Stimulated activated CD4-positive, alpha-beta T cell treated with anti-CD3 and anti-CD28 coated beads, Interleukin-15, amount 100 ng/mL, for 48 hours (primary cell): ENCODE measurements at regions not wholly inside any gene's neighbourhood (a gene's known extent, or its start where the extent isn't known, plus 50 kb on each side); places are given as distances from the start of the nearest gene placed in this dataset.

Experiments
- DNase-seq, 2 donors: peaks; one replicate each; pipeline ENCODE4 v3.0.0-alpha.2; 2020; ENCODE audit warnings: low read depth in 2 of 2

DNA sequence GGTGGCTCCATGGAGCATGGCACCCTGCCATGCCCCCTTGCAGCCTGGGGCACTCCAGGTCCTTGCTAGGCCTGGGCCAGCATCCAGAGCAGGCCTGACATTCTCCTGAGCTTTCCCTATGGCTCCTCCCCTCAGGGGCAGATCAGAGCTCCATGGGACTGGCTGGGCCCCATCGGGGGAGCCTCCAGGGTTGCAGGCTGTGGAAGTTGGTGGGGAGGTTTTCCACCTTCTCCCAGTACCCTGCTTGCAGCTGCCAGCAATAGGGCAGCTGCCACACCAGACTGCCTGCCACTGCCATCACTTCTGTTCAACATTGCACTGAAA, 75.7 kb upstream of the TP63 start:
- no peak for DNase-seq

- DNase-seq, result no peak
Measured at GRCh38 chr3:189557824-189558223, 73.4 kb upstream of the TP63 start.

DNA sequence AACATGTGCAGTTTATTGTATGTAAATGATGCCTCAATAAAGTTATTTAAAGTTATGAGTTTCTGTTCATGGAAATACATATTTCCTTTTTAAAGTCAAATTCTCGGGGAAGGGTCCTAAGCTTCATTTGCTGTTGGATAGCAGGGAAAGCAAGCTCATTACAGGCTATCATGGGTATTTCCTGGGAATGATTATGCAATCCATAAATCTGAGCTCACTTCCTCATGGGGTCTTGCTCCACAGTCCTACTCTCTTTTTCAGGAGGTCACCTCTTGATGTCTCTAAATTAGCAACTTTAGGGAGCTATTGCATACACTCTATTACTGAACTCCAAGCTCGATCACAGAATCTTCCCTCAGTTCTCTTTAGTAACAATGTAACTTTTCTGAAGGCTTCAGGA, 69.9 kb upstream of the TP63 start:
- DNase-seq, result no peak

GRCh38 chr3:189563853-189564563, 67.2 kb upstream of the TP63 start:
- DNase-seq, result peak; percentile 10 to 25

- no peak for DNase-seq
Measured at GRCh38 chr3:189566550-189567130, 64.5 kb upstream of the TP63 start.

GRCh38 chr3:189567322-189567721, 63.9 kb upstream of the TP63 start:
- no peak for DNase-seq

- DNase-seq, result no peak
Measured at GRCh38 chr3:189567766-189568420, 63.3 kb upstream of the TP63 start.

GRCh38 chr3:189568961-189569360, 62.2 kb upstream of the TP63 start:
- DNase-seq, result no peak

DNA sequence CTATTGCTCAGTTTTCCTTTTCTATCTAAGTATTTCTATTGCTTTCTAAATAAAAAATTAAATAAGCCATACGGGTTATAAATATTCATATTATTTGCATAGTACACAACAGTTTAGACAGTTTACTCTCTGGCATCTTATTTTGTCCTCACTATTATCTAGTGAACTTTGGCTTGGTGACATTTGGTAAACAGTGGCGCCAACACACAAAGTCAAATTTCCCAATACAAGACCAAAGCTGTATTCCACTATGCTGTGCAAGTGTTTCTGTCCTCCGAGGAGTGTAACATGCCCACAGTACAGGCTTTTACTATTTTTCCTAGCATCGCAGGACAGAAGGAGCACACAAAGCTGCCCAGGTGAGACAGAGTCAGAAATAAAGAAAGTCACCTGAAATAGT, 61.7 kb upstream of the TP63 start:
- no peak for DNase-seq

DNA sequence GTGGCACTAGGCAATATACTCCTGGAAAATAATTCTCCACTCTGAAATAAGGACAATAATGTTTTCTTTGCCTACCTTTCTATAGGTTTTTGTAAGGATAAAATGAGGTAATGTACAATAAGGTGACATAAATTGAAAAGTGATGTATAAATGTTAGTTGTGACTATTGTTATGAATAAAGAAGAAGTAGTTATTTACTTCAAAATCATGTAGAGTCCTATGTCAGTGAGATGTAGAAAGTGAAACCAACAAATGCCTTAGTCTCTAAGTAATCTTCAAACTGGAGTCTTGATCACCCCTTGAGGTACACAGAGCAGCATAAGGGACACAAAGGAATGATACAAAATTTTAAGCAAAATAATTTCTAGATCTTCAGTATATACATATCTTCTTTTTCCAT, 60.3 kb upstream of the TP63 start:
- DNase-seq, result no peak

GRCh38 chr3:189572249-189572648, 58.9 kb upstream of the TP63 start:
- DNase-seq, result no peak

DNA sequence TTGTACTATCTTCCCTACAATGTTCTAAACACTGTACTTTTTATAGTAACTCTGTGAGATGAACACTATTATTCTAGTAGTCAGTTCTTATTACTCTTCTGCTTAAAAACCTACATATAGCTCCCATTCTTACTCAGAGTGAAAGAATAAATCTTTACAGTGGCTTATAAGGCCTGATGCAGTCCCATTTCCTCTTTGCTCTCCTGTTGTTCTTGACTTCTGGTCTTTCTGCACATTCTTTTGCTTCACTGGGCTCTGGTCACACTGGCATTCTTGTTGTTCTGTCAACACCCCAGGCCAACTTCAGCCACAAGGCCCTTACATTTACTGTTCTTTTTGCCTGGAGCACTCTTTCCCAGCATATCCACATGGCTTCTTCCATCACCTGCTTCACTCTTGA, 58.2 kb upstream of the TP63 start:
- no peak for DNase-seq

- DNase-seq, result no peak
Measured at GRCh38 chr3:189576486-189576885, 54.7 kb upstream of the TP63 start.

- DNase-seq, result no peak
Measured at GRCh38 chr3:189577050-189577951, 53.9 kb upstream of the TP63 start.

GRCh38 chr3:189580190-189580589, 51.0 kb upstream of the TP63 start:
- DNase-seq, result no peak
